NCI-H2196 treated with DMSO at 0.1 percent for 48 hours (cell line): ENCODE measurements at regions not wholly inside any gene's neighbourhood (a gene's known extent, or its start where the extent isn't known, plus 50 kb on each side); places are given as distances from the start of the nearest gene placed in this dataset.
A peak's percentile ranks its signal among the peaks of the same experiment; 100 is the strongest.

Source experiments
- DNase-seq: peaks from one replicate; lab custom pipeline; 2025; ENCODE audit not compliant: unreplicated experiment; lab: John Stamatoyannopoulos, UW

GRCh38 chr18:59057493-59057795, 82.2 kb upstream of the SEC11C start:
- DNase-seq, result no peak

DNA sequence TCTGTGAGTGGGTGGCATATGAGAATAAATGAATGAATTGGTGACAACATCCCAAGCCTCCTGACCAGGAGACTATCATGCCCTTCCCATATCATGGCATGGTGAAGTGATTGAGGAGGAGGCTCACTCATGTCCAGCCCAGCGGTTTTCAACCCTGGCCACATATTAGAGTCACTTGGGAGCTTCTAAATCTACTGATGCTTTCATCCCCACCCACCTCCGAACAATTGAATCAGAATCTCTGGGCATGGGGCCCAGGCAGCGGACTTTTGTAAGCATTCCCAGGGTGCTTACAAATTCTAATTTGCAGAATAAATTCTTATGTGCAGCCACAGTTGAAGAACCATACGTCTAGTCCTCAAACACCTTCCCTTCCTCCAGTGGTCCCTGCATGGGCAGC, 81.7 kb upstream of the SEC11C start:
- DNase-seq, result no peak

DNA sequence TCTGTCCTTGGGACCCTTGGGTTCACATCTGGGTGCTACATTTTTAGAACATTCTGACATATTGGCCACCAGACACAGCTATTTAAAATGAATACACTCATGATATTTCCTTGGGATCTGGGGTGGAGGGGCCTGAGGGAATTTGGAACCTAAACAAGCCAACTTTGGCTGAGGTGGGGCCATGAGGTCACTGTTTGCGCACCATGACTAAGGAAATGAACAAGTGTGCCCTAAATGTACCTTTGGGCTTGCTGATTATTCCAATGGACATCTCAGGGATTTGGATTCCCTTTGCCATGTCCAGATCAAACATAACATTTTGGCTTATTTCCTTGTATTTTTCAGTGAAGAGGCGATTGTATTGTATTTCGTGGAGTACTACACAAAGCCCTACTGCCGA, 80.5 kb upstream of the SEC11C start:
- DNase-seq, result no peak

- DNase-seq, result no peak
Measured at GRCh38 chr18:59060551-59060950, 79.1 kb upstream of the SEC11C start.

GRCh38 chr18:59061914-59062642, 77.6 kb upstream of the SEC11C start:
- no peak for DNase-seq

DNA sequence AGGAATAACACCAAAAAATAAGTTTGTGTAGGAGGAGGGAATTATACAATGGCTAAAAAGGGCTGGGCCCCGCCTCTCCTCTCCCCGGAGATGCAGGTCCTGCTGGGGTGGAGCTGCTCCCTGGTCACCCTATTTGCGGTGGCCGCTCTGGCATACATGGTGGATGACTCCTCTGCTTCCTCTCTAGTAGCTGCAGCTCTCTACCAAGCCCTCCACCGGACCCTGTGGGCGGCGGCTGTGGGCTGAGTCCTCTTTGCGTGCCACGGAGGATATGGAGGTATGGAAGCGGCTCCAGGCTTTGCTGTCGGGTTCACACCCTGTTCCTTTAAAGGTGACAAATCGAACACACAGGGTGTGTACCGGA, 77.1 kb upstream of the SEC11C start:
- DNase-seq, result no peak

DNA sequence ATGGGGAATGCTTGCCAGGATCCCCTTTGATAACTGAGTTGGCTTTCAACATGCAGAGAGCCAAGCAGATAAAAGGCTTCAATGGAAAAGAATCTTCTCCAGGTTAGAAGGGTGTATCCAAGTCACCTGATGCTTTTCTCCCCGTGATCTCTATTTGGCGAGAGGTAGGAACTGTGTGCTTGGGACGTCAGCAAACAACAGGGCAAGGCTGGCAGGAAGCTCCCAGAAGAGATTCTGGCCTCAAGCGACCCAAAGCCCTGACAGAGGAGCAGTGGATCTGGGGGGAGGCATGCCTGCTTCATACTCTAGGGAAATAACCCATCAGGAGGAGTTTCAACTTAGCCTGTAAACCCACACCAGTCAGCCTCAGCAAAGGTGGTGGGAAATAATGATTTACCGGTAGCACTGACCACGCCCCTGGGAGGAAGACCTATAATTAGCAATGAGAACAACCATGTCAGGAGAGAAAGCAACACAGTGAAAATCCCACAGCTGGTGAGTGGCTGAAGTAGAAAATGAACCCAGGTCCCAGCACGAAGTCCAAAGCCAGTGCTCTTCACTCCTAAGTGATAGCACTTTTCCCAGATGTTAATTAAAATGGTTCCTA, 76.3 kb upstream of the SEC11C start:
- no peak for DNase-seq

DNA sequence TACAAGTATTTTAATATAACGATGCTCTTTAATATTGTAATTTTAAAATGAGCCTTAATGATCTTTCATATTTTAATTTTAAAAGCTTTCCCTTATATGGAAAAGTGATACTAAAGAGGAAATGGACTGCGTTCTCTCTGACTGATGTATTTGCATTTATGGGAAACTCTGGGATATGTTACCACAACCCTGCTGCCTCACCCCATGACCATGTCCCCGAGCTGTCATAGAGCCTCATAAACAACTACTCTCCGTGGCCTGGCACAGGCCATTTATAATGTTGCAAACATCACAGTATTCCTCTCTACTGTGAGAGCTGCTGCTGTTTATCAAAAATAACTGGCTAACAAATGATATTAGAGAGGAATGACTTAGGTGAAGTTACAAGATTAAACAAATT, 75.8 kb upstream of the SEC11C start:
- no peak for DNase-seq

- DNase-seq, result peak; percentile 73
Measured at GRCh38 chr18:59065684-59066083, 74.0 kb upstream of the SEC11C start.

- DNase-seq, result no peak
Measured at GRCh38 chr18:59067873-59068272, 71.8 kb upstream of the SEC11C start.

DNA sequence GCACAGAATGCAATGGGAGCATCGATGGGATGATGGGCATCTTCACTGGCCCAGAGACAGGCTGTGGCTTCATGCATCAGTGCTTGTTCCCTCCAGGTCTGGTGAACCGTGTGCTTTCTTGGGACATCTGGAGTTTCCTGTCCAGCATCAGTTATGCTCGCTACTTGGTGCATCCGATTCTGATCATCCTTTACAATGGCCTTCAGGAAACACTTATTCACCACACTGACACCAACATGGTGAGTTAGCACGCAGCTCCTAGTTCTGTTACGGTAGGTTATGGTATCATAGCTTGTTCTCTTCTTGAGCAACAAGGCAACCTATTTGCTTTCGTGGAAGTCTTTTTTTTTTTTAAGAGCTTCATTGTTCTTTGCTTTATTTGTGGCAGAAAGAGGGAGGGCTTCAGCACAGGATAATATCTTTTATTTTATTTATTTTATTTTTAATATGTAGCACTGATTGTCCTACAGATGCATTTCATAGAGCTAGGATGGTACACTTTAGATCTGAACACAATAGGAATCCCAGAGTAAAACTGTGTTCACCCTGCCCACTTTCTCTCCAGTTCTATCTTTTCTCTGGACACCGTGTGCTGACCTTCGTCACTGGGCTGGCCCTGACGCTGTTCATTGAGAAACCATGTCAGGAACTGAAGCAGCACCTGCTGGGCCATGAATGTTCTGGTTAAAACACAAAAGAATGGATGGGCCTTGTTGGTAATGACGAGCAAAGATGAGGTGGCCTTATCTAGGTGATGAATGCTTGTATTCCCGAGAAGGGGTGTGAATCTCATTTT, 71.2 kb upstream of the SEC11C start:
- no peak for DNase-seq

GRCh38 chr18:59070181-59070912, 69.3 kb upstream of the SEC11C start:
- DNase-seq, result no peak

GRCh38 chr18:59072727-59073421, 66.8 kb upstream of the SEC11C start:
- DNase-seq, result no peak

DNA sequence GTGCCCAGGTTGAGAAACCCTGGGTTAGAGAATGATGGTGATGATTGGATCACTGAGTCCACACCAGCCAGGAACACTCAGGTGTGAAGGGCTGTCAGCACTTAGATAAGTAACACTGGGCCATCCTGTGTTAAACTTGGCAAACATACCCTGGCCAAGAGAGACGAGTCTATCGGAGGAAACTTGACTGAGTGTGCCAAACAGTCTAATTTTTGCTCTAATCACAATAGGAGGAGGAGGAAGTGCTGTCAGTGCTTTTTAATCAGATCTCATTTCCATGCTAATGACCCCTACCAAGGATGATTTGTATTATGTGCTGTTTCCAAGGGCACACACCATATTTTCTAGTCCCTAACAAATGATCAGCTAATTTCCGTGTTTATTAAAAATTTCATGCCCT, 63.8 kb upstream of the SEC11C start:
- DNase-seq, result no peak

DNA sequence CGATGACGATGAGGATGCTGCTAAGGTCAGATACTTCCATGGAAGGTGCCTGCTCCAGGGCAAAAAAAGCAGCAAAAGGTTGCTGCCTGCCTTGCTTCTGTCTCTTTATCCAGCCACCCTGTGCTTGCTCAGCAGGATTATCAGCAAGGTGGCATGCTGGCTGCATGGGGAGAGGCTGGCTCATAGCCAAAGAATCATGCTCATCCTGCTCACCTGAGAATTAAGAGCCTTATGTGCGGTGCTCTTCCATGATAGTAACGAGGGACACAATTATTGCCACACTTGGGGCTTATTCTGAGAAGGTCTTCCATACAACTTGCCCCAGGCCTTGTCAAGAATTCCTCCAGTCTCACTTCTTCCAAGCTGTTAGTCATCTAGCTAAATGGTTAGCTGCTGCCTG, 60.4 kb upstream of the SEC11C start:
- peak; percentile 62 for DNase-seq

DNA sequence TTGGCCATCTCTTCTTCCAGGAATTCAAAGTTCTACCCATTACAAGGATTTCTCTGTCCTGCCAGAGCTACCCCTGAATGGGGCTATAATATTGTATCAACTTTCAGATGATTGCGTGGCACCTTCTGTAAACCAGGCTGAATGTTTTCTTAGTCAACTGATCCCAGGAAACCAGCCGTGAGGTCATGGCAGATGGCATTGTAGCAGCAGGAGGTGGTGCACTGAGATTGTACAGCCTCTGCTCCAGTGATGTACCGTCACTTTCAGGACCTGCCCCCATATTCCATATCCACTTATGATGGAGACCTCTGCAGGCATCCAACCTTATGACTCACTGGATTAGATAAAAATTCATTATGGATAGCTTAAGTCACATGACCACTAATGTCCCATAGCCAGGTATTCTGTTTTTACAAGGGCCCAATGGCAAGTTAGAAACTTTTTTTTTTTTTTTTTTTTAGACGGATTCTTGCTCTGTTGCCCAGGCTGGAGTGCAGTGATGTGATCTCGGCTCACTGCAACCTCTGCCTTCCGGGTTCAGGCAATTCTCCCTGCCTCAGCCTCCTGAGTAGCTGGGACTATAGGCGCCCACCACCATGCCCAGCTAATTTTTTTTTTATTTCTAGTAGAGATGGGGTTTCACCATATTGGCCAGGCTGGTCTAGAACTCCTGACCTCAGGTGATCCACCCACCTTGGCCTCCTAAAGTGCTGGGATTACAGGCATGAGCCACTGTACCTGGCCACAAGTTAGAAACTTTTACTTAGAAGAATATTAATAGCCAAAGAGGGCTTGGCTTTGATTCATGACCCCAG, 59.8 kb upstream of the SEC11C start:
- DNase-seq, result peak; percentile 97

- DNase-seq, result peak; percentile 61
Measured at GRCh38 chr18:59083136-59083818, 56.4 kb upstream of the SEC11C start.

GRCh38 chr18:59085126-59085794, 54.4 kb upstream of the SEC11C start:
- DNase-seq, result peak; percentile 39

DNA sequence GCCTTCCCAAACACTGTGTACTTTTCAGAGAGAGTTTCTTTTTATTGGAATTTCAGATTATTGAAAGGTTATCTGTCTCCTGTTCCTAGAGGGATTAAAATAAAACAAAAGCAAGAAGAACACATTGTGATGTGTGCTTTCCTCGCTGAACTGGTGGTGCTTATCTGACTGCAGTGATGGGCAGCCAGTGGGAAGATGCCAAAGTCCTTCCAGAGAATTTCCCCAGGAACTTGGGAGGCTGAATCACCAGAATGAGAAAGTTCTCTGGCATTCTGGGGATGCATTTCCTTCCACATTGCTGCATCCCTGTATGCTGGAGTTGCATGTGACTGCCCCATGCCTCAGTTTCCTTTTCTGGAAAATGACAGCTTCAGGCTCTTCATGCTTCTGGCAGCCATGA, 53.9 kb upstream of the SEC11C start:
- DNase-seq, result no peak
